ENCODE measurements at regions not wholly inside any gene's neighbourhood (a gene's known extent, or its start where the extent isn't known, plus 50 kb on each side); places are given as distances from the start of the nearest gene placed in this dataset.

GRCh38 chr9:88777498-88778312 is 213.6 kb upstream of the S1PR3 start:
- TF ChIP-seq FOXP2 (optimal IDR thresholded peaks at IDR 0.05; ENCODE audit: borderline replicate concordance, extremely low read depth, extremely low read length, insufficient read depth) (no peak), REST (IDR thresholded peaks at IDR 0.05; ENCODE audit: insufficient read depth in 1 of 2, low read depth in 2 of 2, low read length in 2 of 2) (no peak), SIN3A (IDR thresholded peaks at IDR 0.05; ENCODE audit: borderline replicate concordance, insufficient read depth, low read length) (no peak)

- TF ChIP-seq POLR2AphosphoS5 (IDR thresholded peaks at IDR 0.05; ENCODE audit: low read depth, low read length): no peak
- no peak for TF ChIP-seq TAF1 (IDR thresholded peaks at IDR 0.05; ENCODE audit: borderline replicate concordance, insufficient read depth, low read length)
- no peak for TF ChIP-seq FOXP2 (optimal IDR thresholded peaks at IDR 0.05; ENCODE audit: borderline replicate concordance, extremely low read depth, extremely low read length, insufficient read depth)
- no peak for TF ChIP-seq REST (IDR thresholded peaks at IDR 0.05; ENCODE audit: insufficient read depth in 1 of 2, low read depth in 2 of 2, low read length in 2 of 2)
- no peak for TF ChIP-seq SIN3A (IDR thresholded peaks at IDR 0.05; ENCODE audit: borderline replicate concordance, insufficient read depth, low read length)
Measured at GRCh38 chr9:88781628-88782391, 209.5 kb upstream of the S1PR3 start.

- TF ChIP-seq SIN3A (IDR thresholded peaks at IDR 0.05; ENCODE audit: borderline replicate concordance, insufficient read depth, low read length) (no peak), POLR2AphosphoS5 (IDR thresholded peaks at IDR 0.05; ENCODE audit: low read depth, low read length) (no peak), REST (IDR thresholded peaks at IDR 0.05; ENCODE audit: insufficient read depth in 1 of 2, low read depth in 2 of 2, low read length in 2 of 2) (no peak), FOXP2 (optimal IDR thresholded peaks at IDR 0.05; ENCODE audit: borderline replicate concordance, extremely low read depth, extremely low read length, insufficient read depth) (no peak), TAF1 (IDR thresholded peaks at IDR 0.05; ENCODE audit: borderline replicate concordance, insufficient read depth, low read length) (no peak)
Measured at GRCh38 chr9:88782931-88783710, 208.1 kb upstream of the S1PR3 start.

GRCh38 chr9:88783711-88784083 is 207.6 kb upstream of the S1PR3 start:
- TF ChIP-seq FOXP2 (optimal IDR thresholded peaks at IDR 0.05; ENCODE audit: borderline replicate concordance, extremely low read depth, extremely low read length, insufficient read depth) (no peak), TAF1 (IDR thresholded peaks at IDR 0.05; ENCODE audit: borderline replicate concordance, insufficient read depth, low read length) (no peak), SIN3A (IDR thresholded peaks at IDR 0.05; ENCODE audit: borderline replicate concordance, insufficient read depth, low read length) (no peak), POLR2AphosphoS5 (IDR thresholded peaks at IDR 0.05; ENCODE audit: low read depth, low read length) (no peak), REST (IDR thresholded peaks at IDR 0.05; ENCODE audit: insufficient read depth in 1 of 2, low read depth in 2 of 2, low read length in 2 of 2) (no peak)

All from PFSK-1 (cell line).